ENCODE measurements at regions not wholly inside any gene's neighbourhood (a gene's known extent, or its start where the extent isn't known, plus 50 kb on each side); places are given as distances from the start of the nearest gene placed in this dataset.
A peak's percentile ranks its signal among the peaks of the same experiment; 100 is the strongest.

DNA sequence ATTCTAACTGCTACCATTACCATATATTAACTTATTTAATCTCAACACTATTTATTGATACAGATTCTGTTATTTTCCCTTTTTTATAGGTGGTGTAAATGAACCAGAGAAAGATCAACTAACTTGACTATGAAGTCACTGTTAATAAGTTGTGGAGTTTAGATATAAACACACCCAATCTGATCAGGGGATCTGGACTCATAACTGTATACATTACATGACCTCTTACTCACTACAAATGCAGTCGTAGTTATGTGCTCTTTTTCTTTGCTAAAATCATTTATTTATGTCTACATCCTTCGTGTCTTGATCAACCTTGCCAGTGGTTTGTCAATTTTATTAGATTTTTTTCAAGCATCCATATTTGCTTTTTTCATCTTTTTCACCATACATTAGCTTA, 614.8 kb upstream of the FAM241A start:
- no peak for FAIRE-seq
- Histone ChIP-seq H3K4me3 (ENCODE audit: low read length in 3 of 3) (no peak overlapping the region), H3K36me3 (ENCODE audit: control insufficient read depth in 2 of 3, insufficient read depth in 3 of 3, low read length in 3 of 3) (no peaks in the 10 kb centered on the region), H3K9me3 (ENCODE audit: control insufficient read depth in 2 of 3, insufficient read depth in 1 of 3, low read length in 3 of 3) (no peaks in the 10 kb centered on the region), H3K9ac (ENCODE audit: low read length in 3 of 3) (no peak overlapping the region), H3K4me1 (ENCODE audit: control insufficient read depth in 2 of 3, insufficient read depth in 2 of 3, low read depth in 1 of 3, low read length in 3 of 3) (no peaks in the 10 kb centered on the region), H3K27me3 (ENCODE audit: control insufficient read depth, insufficient read depth, low read length) (no peaks in the 10 kb centered on the region), H3K27ac (ENCODE audit: low read depth in 2 of 2, low read length in 2 of 2) (no peak overlapping the region)
- TF ChIP-seq CTCF (IDR thresholded peaks at IDR 0.05; ENCODE audit: borderline replicate concordance, extremely low read depth, insufficient read depth), result no peak
- intact Hi-C loops (cut with DNase I), result no loop called here
- no peak for DNase-seq

GRCh38 chr4:111535792-111536191, 609.5 kb upstream of the FAM241A start:
- no peaks in the 10 kb centered on the region for H3K36me3 ChIP-seq (ENCODE audit: control insufficient read depth in 2 of 3, insufficient read depth in 3 of 3, low read length in 3 of 3)
- H3K9ac ChIP-seq (ENCODE audit: low read length in 3 of 3), result no peak overlapping the region
- H3K4me3 ChIP-seq (ENCODE audit: low read length in 3 of 3), result no peak overlapping the region
- H3K9me3 ChIP-seq (ENCODE audit: control insufficient read depth in 2 of 3, insufficient read depth in 1 of 3, low read length in 3 of 3), result no peaks in the 10 kb centered on the region
- H3K27ac ChIP-seq (ENCODE audit: low read depth in 2 of 2, low read length in 2 of 2), result no peak overlapping the region
- H3K27me3 ChIP-seq (ENCODE audit: control insufficient read depth, insufficient read depth, low read length), result no peaks in the 10 kb centered on the region
- FAIRE-seq, result no peak
- no peaks in the 10 kb centered on the region for H3K4me1 ChIP-seq (ENCODE audit: control insufficient read depth in 2 of 3, insufficient read depth in 2 of 3, low read depth in 1 of 3, low read length in 3 of 3)
- no peak for DNase-seq
- intact Hi-C loops (cut with DNase I), result no loop called here
- no peak for TF ChIP-seq CTCF (IDR thresholded peaks at IDR 0.05; ENCODE audit: borderline replicate concordance, extremely low read depth, insufficient read depth)

DNA sequence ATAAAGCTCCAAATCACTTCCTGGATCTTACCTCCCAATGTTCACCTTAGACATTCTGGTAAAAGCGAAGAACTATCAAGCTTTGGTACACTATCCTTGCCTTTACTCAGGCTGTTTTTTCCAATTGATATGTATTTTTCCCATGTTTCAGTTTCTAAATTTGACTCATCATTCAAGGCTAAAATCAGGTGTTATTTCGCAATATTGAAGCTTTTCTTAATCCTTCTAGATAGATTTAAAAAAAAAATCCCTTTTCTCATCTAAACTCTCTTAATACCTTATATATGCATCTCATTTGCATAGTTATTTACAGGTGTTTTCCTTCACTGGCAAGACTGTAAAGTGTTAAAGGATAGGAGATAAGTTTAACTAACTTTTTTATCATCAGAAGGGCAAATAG, 608.1 kb upstream of the FAM241A start:
- Histone ChIP-seq H3K9me3 (ENCODE audit: control insufficient read depth in 2 of 3, insufficient read depth in 1 of 3, low read length in 3 of 3) (no peaks in the 10 kb centered on the region), H3K9ac (ENCODE audit: low read length in 3 of 3) (no peak overlapping the region), H3K4me3 (ENCODE audit: low read length in 3 of 3) (no peak overlapping the region), H3K27ac (ENCODE audit: low read depth in 2 of 2, low read length in 2 of 2) (no peak overlapping the region), H3K27me3 (ENCODE audit: control insufficient read depth, insufficient read depth, low read length) (no peaks in the 10 kb centered on the region), H3K36me3 (ENCODE audit: control insufficient read depth in 2 of 3, insufficient read depth in 3 of 3, low read length in 3 of 3) (no peaks in the 10 kb centered on the region), H3K4me1 (ENCODE audit: control insufficient read depth in 2 of 3, insufficient read depth in 2 of 3, low read depth in 1 of 3, low read length in 3 of 3) (no peaks in the 10 kb centered on the region)
- TF ChIP-seq CTCF (IDR thresholded peaks at IDR 0.05; ENCODE audit: borderline replicate concordance, extremely low read depth, insufficient read depth), result no peak
- no peak for DNase-seq
- intact Hi-C loops (cut with DNase I), result no loop called here
- FAIRE-seq, result no peak

DNA sequence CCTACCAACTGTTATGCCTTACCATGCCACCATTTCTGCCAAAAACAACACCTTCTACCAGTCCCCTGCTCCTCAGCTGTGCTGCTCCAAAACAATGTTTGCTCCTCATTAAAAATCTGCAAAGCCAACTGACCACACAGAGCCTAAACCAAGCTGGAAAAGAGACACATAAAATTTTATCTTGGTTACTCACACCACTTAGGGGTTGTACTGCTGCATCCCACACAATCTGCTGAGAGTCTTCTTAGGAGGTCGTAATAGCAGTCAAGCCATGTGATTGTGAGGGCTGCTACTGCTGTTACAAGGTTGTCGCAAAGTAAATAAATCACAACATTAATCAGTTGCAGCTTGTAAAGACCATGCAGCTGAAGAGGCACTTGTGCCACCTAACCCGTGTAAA, 607.4 kb upstream of the FAM241A start:
- intact Hi-C loops (cut with DNase I), result no loop called here
- Histone ChIP-seq H3K4me3 (ENCODE audit: low read length in 3 of 3) (no peak overlapping the region), H3K27me3 (ENCODE audit: control insufficient read depth, insufficient read depth, low read length) (no peaks in the 10 kb centered on the region), H3K9me3 (ENCODE audit: control insufficient read depth in 2 of 3, insufficient read depth in 1 of 3, low read length in 3 of 3) (no peaks in the 10 kb centered on the region), H3K4me1 (ENCODE audit: control insufficient read depth in 2 of 3, insufficient read depth in 2 of 3, low read depth in 1 of 3, low read length in 3 of 3) (no peaks in the 10 kb centered on the region), H3K36me3 (ENCODE audit: control insufficient read depth in 2 of 3, insufficient read depth in 3 of 3, low read length in 3 of 3) (no peaks in the 10 kb centered on the region), H3K27ac (ENCODE audit: low read depth in 2 of 2, low read length in 2 of 2) (no peak overlapping the region), H3K9ac (ENCODE audit: low read length in 3 of 3) (no peak overlapping the region)
- FAIRE-seq (no peak), DNase-seq (peak in 4 of 5 donors; percentile 36 to 72 (median 51))
- no peak for TF ChIP-seq CTCF (IDR thresholded peaks at IDR 0.05; ENCODE audit: borderline replicate concordance, extremely low read depth, insufficient read depth)
